Mucosa of descending colon (tissue), 3 donors: ENCODE measurements at regions not wholly inside any gene's neighbourhood (a gene's known extent, or its start where the extent isn't known, plus 50 kb on each side); places are given as distances from the start of the nearest gene placed in this dataset.

ENCODE experiments used
- ATAC-seq: fragments of 200-7000 bp; cut with Tn5 transposase; one replicate; pipeline ENCODE4 v1.9.1; 2020; ENCODE audit warnings: mild to moderate bottlenecking, moderate library complexity
- DNase-seq, 3 donors: peaks; one replicate each; pipeline ENCODE4 v3.0.0-alpha.2; 2020
- H3K36me3 ChIP-seq: fragments of 200-600 bp; one replicate; pipeline ENCODE4 v1.8.0; 2021; ENCODE audit warnings: low read depth, mild to moderate bottlenecking
- H3K4me1 ChIP-seq: fragments of 200-600 bp; one replicate; pipeline ENCODE4 v1.8.0; 2021; ENCODE audit warnings: low read depth, mild to moderate bottlenecking
- H3K4me3 ChIP-seq: fragments of 200-600 bp; one replicate; pipeline ENCODE4 v1.8.0; 2021; ENCODE audit warnings: mild to moderate bottlenecking
- H3K9me3 ChIP-seq: fragments of 200-600 bp; one replicate; pipeline ENCODE4 v1.8.0; 2021; ENCODE audit warnings: mild to moderate bottlenecking
- CTCF ChIP-seq: fragments of 200-600 bp; IDR thresholded peaks from one replicate; pipeline ENCODE4 v1.8.0; 2022; ENCODE audit warnings: antibody characterized with exemption, mild to moderate bottlenecking
- intact Hi-C, 2 donors: fragments of 100-400 bp; cut with DNase I in 1 of 2; cut with micrococcal nuclease in 1 of 2; formaldehyde crosslinking; loops; one replicate each; pipeline versions ENCODE4 v1.11.0 to v1.11.1; 2022; cut with DNase I, micrococcal nuclease
- donor health status: DM: no; HTN: no; CAD: no; lungs with moderate emphysema.
- donor health status: DM: no; HTN: no; CAD: no.
- donor health status: DM: no; HTN: yes; CAD: no.

- intact Hi-C loops = no loop called here
- Histone ChIP-seq H3K4me3 (no peak overlapping the region), H3K36me3 (no peaks in the 10 kb centered on the region), H3K9me3 (no peaks in the 10 kb centered on the region), H3K4me1 (no peaks in the 10 kb centered on the region)
- no peak for TF ChIP-seq CTCF
- DNase-seq (no peak), ATAC-seq (no peak)
Observed at GRCh38 chr2:221044781-221045180, 527.3 kb downstream of the EPHA4 start.

DNA sequence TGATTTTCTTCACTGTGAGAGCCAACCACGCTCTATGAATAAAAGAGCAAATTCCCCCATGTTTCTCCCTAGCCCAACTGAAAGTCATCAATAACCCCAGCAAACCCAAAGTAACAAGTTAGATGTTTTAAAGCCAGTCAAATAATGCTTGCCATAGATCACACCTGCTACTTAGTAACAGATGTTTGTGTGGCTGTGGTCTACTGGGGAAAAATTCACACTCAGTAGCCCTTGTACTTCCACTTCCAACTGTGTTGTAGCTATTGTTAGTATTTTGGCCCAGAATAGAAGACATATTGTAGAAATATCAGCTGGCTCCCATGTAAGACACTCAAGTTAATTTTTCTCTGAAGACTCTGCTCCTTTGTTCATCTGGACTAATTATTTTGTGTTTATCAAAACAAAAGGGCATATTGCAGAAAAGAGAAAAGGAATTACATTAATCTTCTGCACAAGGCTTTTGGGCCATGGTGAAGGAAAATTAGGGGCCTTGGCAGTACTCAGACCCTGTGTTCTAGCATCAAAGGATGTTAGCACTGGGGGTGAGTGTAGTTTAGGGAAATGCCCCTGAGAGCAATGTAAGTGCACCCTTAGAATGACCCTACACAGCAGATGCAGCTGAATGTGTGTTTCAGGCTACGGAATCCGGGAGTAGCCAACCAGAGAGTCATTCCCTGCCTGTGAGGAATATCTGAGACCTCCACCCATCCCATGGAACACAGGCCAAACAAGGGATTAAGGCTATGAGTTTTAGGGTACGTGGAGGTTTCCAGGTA, 521.9 kb downstream of the EPHA4 start:
- Histone ChIP-seq H3K4me1 (no peaks in the 10 kb centered on the region), H3K9me3 (no peaks in the 10 kb centered on the region), H3K36me3 (no peaks in the 10 kb centered on the region), H3K4me3 (no peak overlapping the region)
- TF ChIP-seq CTCF = no peak
- intact Hi-C loops = no loop called here
- DNase-seq = no peak
- ATAC-seq = no peak

DNA sequence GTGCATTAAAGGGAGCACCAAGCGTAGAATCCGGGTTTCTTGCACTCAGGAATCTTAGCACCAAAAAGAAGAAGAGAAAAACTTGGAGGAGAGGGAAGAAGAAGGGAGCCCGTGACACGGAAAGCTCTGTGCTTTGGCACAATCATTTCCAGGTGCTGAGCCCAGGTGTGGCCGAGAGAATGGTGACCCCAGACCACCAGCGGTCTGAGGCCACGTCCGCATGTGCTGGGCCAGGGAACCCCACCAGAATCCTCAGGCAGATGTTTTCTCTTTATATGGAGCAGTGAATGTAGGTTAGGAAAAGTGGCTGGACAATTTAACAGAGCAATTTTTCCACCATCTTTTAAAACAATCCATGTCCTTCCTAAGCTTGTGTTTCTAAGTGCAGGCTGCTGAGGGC, 520.9 kb downstream of the EPHA4 start:
- Histone ChIP-seq H3K4me3 (no peak overlapping the region), H3K9me3 (no peaks in the 10 kb centered on the region), H3K4me1 (no peaks in the 10 kb centered on the region), H3K36me3 (no peaks in the 10 kb centered on the region)
- DNase-seq (no peak), ATAC-seq (no peak)
- TF ChIP-seq CTCF = no peak
- intact Hi-C loops = no loop called here

DNA sequence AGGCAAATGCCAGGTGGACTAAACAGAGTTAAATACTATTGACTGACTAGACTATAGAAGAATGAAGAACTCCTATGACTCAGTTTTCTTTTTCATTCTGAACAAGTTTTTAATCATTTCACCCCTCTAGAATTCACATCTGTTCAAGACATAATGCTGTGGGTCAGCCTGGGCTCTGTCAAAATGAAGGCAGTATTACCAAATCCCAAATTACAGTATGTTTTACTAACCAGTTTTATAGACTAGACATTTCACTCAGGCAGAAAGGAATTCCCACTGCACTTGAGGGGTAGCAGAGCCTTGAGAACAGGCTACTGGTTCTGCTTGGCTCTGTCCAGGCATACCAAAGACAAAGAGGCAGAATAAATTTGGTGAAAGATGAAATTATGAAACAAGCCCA, 511.7 kb downstream of the EPHA4 start:
- Histone ChIP-seq H3K36me3 (no peaks in the 10 kb centered on the region), H3K4me1 (no peaks in the 10 kb centered on the region), H3K4me3 (no peak overlapping the region), H3K9me3 (no peaks in the 10 kb centered on the region)
- ATAC-seq (no peak), DNase-seq (no peak)
- intact Hi-C loops = no loop called here
- TF ChIP-seq CTCF = no peak

- Histone ChIP-seq H3K9me3 (no peaks in the 10 kb centered on the region), H3K4me3 (no peak overlapping the region), H3K4me1 (no peaks in the 10 kb centered on the region), H3K36me3 (no peaks in the 10 kb centered on the region)
- DNase-seq (no peak), ATAC-seq (no peak)
- intact Hi-C loops = no loop called here
- no peak for TF ChIP-seq CTCF
Observed at GRCh38 chr2:221063568-221063967, 508.5 kb downstream of the EPHA4 start.
